Gastroesophageal sphincter (tissue), 3 donors: ENCODE measurements at regions not wholly inside any gene's neighbourhood (a gene's known extent, or its start where the extent isn't known, plus 50 kb on each side); places are given as distances from the start of the nearest gene placed in this dataset.

Experiments used
- EP300 ChIP-seq: sonication (generic); formaldehyde crosslinking; IDR thresholded peaks from one replicate; pipeline ENCODE4 v1.6.1; 2017; ENCODE audit warnings: antibody characterized with exemption, mild to moderate bottlenecking
- POLR2A ChIP-seq, 2 donors: fragments of 450-650 bp; IDR thresholded peaks; one replicate each; pipeline ENCODE4 v1.6.1; 2017; ENCODE audit warnings: antibody characterized with exemption in 2 of 2, mild to moderate bottlenecking in 2 of 2, moderate library complexity in 1 of 2
- TF ChIP-seq, protein P1 (sequence below), 4 experiments: fragments of 200-600 bp in 2 of 4; fragments of 450-650 bp in 2 of 4; sonication (generic) in 1 of 4; IDR thresholded peaks; one replicate each; pipeline ENCODE4 v1.5.1; 2017 to 2019; ENCODE audit warnings: antibody characterized with exemption in 4 of 4, mild to moderate bottlenecking in 2 of 4, moderate library complexity in 2 of 4

DNA sequence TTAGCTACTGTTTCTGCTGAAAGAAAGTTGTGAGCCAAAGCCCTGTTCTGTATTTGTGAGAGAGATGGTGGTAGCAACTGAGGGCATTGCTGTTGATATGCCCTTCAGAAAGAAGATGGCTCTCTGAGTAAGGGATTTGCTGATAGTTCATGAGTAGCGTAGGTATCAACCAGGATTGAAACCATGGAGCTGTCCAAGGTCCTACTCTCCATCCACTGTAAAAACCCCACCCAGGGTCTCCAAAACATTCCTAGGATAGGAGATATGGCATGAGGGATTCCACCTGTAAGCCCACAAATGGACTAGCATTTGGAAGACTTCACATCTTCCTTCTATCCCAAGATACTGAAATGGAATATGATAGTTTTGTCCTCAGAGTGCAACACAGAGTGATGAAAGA, 277.1 kb upstream of the PRKX start:
- TF ChIP-seq EP300 (no peak), POLR2A (IDR thresholded peaks at IDR 0.05) (no peak)
- TF ChIP-seq, protein P1, sequence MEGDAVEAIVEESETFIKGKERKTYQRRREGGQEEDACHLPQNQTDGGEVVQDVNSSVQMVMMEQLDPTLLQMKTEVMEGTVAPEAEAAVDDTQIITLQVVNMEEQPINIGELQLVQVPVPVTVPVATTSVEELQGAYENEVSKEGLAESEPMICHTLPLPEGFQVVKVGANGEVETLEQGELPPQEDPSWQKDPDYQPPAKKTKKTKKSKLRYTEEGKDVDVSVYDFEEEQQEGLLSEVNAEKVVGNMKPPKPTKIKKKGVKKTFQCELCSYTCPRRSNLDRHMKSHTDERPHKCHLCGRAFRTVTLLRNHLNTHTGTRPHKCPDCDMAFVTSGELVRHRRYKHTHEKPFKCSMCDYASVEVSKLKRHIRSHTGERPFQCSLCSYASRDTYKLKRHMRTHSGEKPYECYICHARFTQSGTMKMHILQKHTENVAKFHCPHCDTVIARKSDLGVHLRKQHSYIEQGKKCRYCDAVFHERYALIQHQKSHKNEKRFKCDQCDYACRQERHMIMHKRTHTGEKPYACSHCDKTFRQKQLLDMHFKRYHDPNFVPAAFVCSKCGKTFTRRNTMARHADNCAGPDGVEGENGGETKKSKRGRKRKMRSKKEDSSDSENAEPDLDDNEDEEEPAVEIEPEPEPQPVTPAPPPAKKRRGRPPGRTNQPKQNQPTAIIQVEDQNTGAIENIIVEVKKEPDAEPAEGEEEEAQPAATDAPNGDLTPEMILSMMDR (IDR thresholded peaks at IDR 0.05): no peak
